ENCODE measurements at regions not wholly inside any gene's neighbourhood (a gene's known extent, or its start where the extent isn't known, plus 50 kb on each side); places are given as distances from the start of the nearest gene placed in this dataset.

DNA sequence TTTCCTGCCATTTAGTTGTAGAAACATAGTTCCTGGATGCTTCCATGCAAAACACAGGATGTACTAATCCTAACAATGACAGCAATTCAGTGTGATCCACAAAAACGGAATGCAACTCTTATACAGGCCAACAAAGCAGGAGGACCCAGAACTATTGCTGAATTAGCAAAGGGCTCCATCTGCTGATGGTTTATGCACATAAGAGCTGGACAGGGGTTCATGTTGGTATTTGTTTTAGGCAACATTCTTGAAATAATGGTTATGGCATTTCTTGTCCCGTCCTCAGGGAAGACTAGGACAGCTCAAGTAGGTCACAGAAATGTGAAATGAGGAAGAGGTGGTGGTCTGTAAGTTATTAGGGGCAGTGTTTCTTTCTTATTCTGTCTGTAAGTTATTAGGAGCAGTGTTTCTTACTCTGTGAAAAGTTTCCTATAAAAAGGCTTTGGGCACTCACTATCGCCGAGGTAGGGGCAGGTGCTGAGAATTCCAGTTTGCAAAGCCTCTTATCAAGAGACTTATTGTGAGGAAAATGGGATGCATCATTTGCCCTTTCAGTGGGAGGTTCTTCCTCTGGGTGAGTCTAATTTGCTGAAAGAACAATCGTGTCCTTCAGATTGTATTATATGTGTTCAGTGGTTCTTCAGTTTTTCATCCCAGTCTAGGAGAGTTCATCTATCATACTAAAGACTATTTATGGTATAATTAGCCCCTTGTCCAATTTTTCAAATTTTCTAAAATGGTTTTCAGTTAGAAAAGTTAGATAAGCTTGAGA is 171.1 kb downstream of the MCHR2 start:
- TF ChIP-seq POLR2A (IDR thresholded peaks at IDR 0.05; ENCODE audit: low read length) = no peak
- TF ChIP-seq GATA1 (IDR thresholded peaks at IDR 0.05; ENCODE audit: low read depth, low read length) = no peak
